ENCODE measurements at regions not wholly inside any gene's neighbourhood (a gene's known extent, or its start where the extent isn't known, plus 50 kb on each side); places are given as distances from the start of the nearest gene placed in this dataset.

DNA sequence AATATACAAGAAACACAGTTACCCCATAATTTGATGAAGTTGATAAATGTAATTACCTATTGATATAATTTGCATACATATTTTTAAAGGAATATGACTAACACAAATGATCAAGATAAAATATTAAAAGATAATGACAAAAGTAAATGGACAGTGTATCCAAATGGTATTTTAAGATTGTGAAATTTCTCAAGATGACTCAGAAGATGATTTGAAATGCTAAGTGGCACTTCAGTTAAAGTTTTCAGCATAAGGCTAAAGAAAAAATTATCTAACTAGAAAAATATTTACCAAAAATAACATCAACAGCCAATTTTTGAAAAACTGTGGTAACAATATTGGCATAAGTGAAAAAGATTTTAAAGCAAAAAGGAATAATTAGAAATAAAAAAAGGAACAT lies 248.4 kb upstream of the NDST4 start:
- Histone ChIP-seq H3F3A (replicated peaks; ENCODE audit: insufficient read depth) (no peaks in the 10 kb centered on the region), H3K27ac (ENCODE audit: low read depth in 2 of 2, low read length in 1 of 2) (no peak overlapping the region), H4K20me1 (ENCODE audit: insufficient read depth) (no peaks in the 10 kb centered on the region), H2AFZ (ENCODE audit: low read depth) (no peak overlapping the region), H3K79me2 (ENCODE audit: insufficient read depth) (no peaks in the 10 kb centered on the region), H3K27me3 (ENCODE audit: insufficient read depth) (no peaks in the 10 kb centered on the region), H3K4me2 (no peak overlapping the region), H3K9ac (no peak overlapping the region), H3K9me3 (no peaks in the 10 kb centered on the region), H3K4me1 (ENCODE audit: control insufficient read depth in 1 of 2, insufficient read depth in 2 of 2, low read depth in 1 of 2, low read length in 1 of 2) (no peaks in the 10 kb centered on the region), H3K36me3 (replicated peaks in 1 of 2; ENCODE audit: control insufficient read depth in 1 of 2, insufficient read depth in 2 of 2, low read length in 1 of 2) (no peaks in the 10 kb centered on the region), H3K9me2 (peaks cover 3% of the 10 kb centered on the region; the same call in 1 of the 2 replicates), H3K4me3 (ENCODE audit: low read depth in 2 of 2, low read length in 1 of 2) (no peak overlapping the region)
- TF ChIP-seq, protein P1, sequence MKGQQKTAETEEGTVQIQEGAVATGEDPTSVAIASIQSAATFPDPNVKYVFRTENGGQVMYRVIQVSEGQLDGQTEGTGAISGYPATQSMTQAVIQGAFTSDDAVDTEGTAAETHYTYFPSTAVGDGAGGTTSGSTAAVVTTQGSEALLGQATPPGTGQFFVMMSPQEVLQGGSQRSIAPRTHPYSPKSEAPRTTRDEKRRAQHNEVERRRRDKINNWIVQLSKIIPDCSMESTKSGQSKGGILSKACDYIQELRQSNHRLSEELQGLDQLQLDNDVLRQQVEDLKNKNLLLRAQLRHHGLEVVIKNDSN (IDR thresholded peaks at IDR 0.05; ENCODE audit: borderline replicate concordance, low read depth) = no peak
- TF ChIP-seq JUND (IDR thresholded peaks at IDR 0.05) = no peak
- TF ChIP-seq RFX5 (IDR thresholded peaks at IDR 0.05; ENCODE audit: low read length) = no peak
- no peak for TF ChIP-seq RAD21 (IDR thresholded peaks at IDR 0.05; ENCODE audit: low read length)
- no peak for TF ChIP-seq TEAD4 (IDR thresholded peaks at IDR 0.05; ENCODE audit: borderline replicate concordance, insufficient read depth)
- TF ChIP-seq, protein P2, sequence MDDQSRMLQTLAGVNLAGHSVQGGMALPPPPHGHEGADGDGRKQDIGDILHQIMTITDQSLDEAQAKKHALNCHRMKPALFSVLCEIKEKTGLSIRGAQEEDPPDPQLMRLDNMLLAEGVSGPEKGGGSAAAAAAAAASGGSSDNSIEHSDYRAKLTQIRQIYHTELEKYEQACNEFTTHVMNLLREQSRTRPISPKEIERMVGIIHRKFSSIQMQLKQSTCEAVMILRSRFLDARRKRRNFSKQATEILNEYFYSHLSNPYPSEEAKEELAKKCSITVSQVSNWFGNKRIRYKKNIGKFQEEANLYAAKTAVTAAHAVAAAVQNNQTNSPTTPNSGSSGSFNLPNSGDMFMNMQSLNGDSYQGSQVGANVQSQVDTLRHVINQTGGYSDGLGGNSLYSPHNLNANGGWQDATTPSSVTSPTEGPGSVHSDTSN (IDR thresholded peaks at IDR 0.05) = no peak
- TF ChIP-seq EZH2phosphoT487 (IDR thresholded peaks at IDR 0.05; ENCODE audit: borderline replicate concordance, low read depth) = no peak
- TF ChIP-seq, protein P3, sequence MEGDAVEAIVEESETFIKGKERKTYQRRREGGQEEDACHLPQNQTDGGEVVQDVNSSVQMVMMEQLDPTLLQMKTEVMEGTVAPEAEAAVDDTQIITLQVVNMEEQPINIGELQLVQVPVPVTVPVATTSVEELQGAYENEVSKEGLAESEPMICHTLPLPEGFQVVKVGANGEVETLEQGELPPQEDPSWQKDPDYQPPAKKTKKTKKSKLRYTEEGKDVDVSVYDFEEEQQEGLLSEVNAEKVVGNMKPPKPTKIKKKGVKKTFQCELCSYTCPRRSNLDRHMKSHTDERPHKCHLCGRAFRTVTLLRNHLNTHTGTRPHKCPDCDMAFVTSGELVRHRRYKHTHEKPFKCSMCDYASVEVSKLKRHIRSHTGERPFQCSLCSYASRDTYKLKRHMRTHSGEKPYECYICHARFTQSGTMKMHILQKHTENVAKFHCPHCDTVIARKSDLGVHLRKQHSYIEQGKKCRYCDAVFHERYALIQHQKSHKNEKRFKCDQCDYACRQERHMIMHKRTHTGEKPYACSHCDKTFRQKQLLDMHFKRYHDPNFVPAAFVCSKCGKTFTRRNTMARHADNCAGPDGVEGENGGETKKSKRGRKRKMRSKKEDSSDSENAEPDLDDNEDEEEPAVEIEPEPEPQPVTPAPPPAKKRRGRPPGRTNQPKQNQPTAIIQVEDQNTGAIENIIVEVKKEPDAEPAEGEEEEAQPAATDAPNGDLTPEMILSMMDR (IDR thresholded peaks at IDR 0.05) = no peak
- TF ChIP-seq YY1 (IDR thresholded peaks at IDR 0.05; ENCODE audit: low read depth) = no peak
- no peak for DNase-seq
- ChIA-PET POLR2A (no interaction called here), CTCF (no interaction called here)

DNA sequence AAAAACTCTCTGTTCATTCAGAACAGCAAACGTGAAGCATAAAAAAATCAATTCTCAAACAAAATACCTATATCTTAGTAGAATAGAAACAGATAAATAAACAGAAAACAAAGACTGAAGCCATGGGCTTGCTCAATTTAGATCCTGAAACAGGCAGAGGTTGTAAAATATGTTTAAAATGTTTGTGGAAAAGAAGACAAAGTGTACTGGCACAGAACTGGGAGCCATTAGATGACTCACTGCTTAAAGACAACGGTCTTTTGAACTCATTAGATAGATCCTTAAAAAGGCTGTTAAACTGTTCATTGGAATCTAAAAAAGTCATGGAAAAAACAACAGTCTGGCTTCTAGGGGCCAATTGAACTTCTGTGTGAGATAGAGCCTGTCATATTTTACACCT lies 247.0 kb upstream of the NDST4 start:
- H3K4me1 ChIP-seq (ENCODE audit: control insufficient read depth in 1 of 2, insufficient read depth in 2 of 2, low read depth in 1 of 2, low read length in 1 of 2) = no peaks in the 10 kb centered on the region
- H3K9me2 ChIP-seq = peaks cover 3% of the 10 kb centered on the region; the same call in 1 of the 2 replicates
- ChIA-PET POLR2A (no interaction called here), CTCF (no interaction called here)
- 14% methylated on average over 2 of the region's 2 CpGs for WGBS (ENCODE audit: low lambda C conversion rate)
- H4K20me1 ChIP-seq (ENCODE audit: insufficient read depth) = no peaks in the 10 kb centered on the region
- H2AFZ ChIP-seq (ENCODE audit: low read depth) = no peak overlapping the region
- DNase-seq = no peak
- H3K4me3 ChIP-seq (ENCODE audit: low read depth in 2 of 2, low read length in 1 of 2) = no peak overlapping the region
- no peaks in the 10 kb centered on the region for H3K36me3 ChIP-seq (replicated peaks in 1 of 2; ENCODE audit: control insufficient read depth in 1 of 2, insufficient read depth in 2 of 2, low read length in 1 of 2)
- no peaks in the 10 kb centered on the region for H3K9me3 ChIP-seq
- no peaks in the 10 kb centered on the region for H3K79me2 ChIP-seq (ENCODE audit: insufficient read depth)
- H3K4me2 ChIP-seq = no peak overlapping the region
- no peak overlapping the region for H3K9ac ChIP-seq
- no peaks in the 10 kb centered on the region for H3K27me3 ChIP-seq (ENCODE audit: insufficient read depth)
- no peaks in the 10 kb centered on the region for H3F3A ChIP-seq (replicated peaks; ENCODE audit: insufficient read depth)
- no peak overlapping the region for H3K27ac ChIP-seq (ENCODE audit: low read depth in 2 of 2, low read length in 1 of 2)
- no peak for TF ChIP-seq NFIC (IDR thresholded peaks at IDR 0.05; ENCODE audit: borderline replicate concordance)
- TF ChIP-seq EP300 (IDR thresholded peaks at IDR 0.05; ENCODE audit: borderline replicate concordance in 1 of 2, low read depth in 1 of 2, low read length in 1 of 2) = no peak
- TF ChIP-seq EZH2phosphoT487 (IDR thresholded peaks at IDR 0.05; ENCODE audit: borderline replicate concordance, low read depth) = no peak
- TF ChIP-seq, protein P2 (IDR thresholded peaks at IDR 0.05) = no peak
- no peak for TF ChIP-seq POLR2AphosphoS5 (IDR thresholded peaks at IDR 0.05; ENCODE audit: low read depth, low read length)
- TF ChIP-seq SIN3A (IDR thresholded peaks at IDR 0.05; ENCODE audit: borderline replicate concordance, low read depth, low read length) = no peak
- TF ChIP-seq JUND (IDR thresholded peaks at IDR 0.05) = no peak
- TF ChIP-seq FOXM1 (IDR thresholded peaks at IDR 0.05; ENCODE audit: low read depth) = no peak
- TF ChIP-seq, protein P4, sequence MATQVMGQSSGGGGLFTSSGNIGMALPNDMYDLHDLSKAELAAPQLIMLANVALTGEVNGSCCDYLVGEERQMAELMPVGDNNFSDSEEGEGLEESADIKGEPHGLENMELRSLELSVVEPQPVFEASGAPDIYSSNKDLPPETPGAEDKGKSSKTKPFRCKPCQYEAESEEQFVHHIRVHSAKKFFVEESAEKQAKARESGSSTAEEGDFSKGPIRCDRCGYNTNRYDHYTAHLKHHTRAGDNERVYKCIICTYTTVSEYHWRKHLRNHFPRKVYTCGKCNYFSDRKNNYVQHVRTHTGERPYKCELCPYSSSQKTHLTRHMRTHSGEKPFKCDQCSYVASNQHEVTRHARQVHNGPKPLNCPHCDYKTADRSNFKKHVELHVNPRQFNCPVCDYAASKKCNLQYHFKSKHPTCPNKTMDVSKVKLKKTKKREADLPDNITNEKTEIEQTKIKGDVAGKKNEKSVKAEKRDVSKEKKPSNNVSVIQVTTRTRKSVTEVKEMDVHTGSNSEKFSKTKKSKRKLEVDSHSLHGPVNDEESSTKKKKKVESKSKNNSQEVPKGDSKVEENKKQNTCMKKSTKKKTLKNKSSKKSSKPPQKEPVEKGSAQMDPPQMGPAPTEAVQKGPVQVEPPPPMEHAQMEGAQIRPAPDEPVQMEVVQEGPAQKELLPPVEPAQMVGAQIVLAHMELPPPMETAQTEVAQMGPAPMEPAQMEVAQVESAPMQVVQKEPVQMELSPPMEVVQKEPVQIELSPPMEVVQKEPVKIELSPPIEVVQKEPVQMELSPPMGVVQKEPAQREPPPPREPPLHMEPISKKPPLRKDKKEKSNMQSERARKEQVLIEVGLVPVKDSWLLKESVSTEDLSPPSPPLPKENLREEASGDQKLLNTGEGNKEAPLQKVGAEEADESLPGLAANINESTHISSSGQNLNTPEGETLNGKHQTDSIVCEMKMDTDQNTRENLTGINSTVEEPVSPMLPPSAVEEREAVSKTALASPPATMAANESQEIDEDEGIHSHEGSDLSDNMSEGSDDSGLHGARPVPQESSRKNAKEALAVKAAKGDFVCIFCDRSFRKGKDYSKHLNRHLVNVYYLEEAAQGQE (IDR thresholded peaks at IDR 0.05; ENCODE audit: low read depth, low read length) = no peak
- TF ChIP-seq RCOR1 (IDR thresholded peaks at IDR 0.05; ENCODE audit: low read length) = no peak
- TF ChIP-seq, protein P5, sequence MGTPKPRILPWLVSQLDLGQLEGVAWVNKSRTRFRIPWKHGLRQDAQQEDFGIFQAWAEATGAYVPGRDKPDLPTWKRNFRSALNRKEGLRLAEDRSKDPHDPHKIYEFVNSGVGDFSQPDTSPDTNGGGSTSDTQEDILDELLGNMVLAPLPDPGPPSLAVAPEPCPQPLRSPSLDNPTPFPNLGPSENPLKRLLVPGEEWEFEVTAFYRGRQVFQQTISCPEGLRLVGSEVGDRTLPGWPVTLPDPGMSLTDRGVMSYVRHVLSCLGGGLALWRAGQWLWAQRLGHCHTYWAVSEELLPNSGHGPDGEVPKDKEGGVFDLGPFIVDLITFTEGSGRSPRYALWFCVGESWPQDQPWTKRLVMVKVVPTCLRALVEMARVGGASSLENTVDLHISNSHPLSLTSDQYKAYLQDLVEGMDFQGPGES (IDR thresholded peaks at IDR 0.05; ENCODE audit: low read depth, low read length) = no peak
- TF ChIP-seq GABPA (IDR thresholded peaks at IDR 0.05; ENCODE audit: low read depth) = no peak
